ENCODE measurements at regions not wholly inside any gene's neighbourhood (a gene's known extent, or its start where the extent isn't known, plus 50 kb on each side); places are given as distances from the start of the nearest gene placed in this dataset.

- TF ChIP-seq CTCF (conservative IDR thresholded peaks at IDR 0.05 in 1 of 2, IDR thresholded peaks at IDR 0.05 in 1 of 2; ENCODE audit: extremely low read depth in 1 of 2, insufficient read depth in 1 of 2, low read depth in 1 of 2, low read length in 2 of 2) (no peak), EZH2 (IDR thresholded peaks at IDR 0.05; ENCODE audit: borderline replicate concordance, low read length) (no peak)
Measured at GRCh38 chr16:59355704-59356103, 621.6 kb upstream of the GOT2 start.
